HG03469 (cell line): ENCODE measurements at regions not wholly inside any gene's neighbourhood (a gene's known extent, or its start where the extent isn't known, plus 50 kb on each side); places are given as distances from the start of the nearest gene placed in this dataset.
"Not testable (repeated sequence)": the region's sequence is repeated elsewhere in the genome, so short reads cannot be mapped to it uniquely, and the experiment has no call there.

Source experiments
- ATAC-seq: cut with Tn5 transposase; IDR thresholded peaks from one replicate; pipeline ENCODE4 v1.9.1; 2021; ENCODE audit warnings: mild to moderate bottlenecking, moderate library complexity, moderate number of reproducible peaks; ENCODE audit not compliant: unreplicated experiment

DNA sequence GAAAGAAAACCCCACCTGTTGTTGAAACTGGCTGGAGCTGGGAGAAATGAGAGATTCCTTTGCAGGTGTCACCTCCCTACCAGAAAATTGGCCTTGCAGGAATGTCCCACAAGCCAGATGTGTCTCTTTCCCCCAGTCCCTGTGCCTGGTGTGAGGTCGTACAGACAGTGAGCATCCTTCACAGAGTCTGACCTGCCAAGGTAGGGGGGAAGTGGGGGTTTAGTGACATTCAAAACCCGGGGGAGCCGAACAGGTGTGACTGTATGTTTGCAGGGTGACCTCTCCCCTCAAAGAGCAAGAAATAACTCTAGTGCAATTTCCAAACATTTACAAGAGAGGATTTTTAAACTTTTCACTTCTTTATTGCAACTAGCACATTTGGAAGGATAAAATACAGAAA, 117.7 kb upstream of the SULF2 start:
- ATAC-seq, result not testable (repeated sequence)

DNA sequence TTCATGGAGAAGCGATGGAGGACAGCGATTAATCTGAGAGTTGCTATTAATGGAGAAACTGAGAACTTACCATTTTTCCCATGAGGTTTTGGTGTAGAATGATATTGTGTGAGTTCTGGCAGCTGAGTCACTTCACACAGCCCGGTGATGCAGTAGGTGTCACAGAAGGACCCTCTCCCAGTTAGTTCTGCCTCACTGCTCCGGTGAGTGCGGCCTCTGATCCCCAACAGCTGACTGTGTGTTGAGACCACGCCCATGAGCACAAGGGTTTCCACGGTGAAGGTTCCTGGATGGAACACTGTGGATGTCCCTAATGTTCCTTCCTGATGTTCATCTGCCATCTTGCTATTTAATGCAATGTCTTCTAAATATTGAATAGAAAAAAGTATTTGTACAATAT, 114.0 kb upstream of the SULF2 start:
- ATAC-seq, result not testable (repeated sequence)

DNA sequence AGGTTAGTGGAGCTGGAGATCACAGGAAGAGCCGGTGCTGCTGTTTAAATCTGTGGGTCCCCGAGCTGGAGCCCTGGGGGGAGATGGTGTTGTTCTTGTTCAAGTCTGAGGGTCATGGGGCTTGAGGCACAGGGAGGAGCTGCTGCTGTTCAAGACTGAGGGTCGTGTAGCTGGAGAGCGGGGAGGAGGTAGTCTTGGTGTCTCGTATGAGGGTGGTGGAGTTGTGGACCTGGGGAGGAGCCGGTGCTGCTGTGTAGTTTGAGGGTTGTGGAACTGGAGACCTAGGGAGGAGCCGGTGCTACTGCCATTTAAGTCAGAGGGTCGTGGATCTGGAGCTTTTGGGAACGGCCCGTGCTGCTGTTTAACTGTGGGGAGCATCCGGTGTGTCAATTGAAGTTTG, 112.2 kb upstream of the SULF2 start:
- ATAC-seq, result no peak

DNA sequence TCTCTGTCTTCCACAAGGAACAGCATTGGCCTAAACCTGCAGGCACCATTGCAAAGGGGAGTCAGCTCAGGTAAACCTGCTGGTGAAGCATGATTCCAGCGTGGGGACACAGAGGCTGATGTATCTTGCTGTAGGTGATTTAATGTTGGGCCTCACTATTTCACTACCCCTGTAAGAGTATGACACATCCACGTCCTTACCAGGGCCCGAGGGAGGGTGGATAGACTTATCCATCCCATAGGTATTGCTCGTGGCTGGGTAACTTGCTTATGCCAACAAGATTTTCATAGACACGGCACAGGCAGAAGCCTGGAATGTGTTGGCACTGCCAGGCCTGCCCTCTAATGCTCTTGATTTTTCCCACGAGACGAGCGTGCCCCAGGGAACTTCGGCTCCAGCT, 107.4 kb upstream of the SULF2 start:
- not testable (repeated sequence) for ATAC-seq

DNA sequence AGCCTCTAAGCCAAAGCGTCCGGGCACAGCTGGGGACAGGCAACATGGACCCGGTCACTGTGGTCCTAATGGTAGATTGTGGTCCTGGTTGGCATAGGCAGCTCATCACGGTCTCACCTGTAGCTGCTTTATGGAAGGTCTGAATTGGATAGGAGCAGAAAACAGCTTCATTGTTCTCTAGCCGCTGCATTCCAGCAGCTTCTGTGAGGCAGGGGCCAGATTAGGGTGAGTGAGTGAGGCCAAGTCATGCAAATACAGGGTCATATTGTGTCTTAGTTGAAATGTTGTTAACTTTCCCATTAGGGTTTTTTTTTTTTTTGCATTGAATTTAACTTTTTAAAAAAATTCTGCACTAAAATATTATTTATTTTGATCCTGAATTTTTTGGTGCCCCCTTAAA, 105.4 kb upstream of the SULF2 start:
- ATAC-seq, result not testable (repeated sequence)

DNA sequence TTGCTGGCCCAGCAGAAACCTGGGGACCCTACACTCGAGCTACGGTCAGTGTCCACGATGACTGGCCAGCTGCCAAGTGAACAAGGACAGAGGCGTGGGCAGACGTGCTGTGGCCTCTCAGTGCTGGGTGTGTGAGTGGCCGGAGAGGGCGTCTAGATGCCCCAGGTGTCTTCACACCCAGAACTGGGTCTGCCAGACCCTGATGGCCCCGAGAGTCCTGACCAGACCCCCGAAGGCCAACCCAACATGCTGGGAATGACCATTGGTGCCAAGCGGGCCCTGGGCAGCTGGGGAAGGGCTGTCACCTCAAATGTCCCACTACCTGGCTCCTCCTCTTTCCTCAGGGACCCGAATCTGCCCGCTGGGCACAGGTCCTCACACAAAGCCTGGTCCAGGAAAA, 104.5 kb upstream of the SULF2 start:
- not testable (repeated sequence) for ATAC-seq

DNA sequence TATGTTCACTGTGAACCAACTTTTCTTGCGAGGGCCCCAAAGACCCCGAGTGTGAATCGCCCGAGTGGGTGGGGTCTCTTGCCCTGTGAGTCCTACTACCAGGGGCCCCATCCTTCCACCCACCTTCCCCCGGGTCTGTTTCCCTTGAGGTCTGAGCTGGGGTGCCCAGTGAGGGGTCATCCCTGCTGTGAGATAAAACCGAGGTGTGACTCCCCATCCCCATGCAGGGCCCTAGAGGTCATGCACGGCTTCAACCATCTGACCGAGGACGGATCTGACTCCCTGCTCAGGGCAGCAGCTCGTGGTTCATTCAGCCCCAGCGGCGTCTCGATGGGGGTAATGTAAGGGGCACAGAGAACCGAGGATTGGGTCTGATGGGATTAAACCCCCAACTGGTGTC, 103.1 kb upstream of the SULF2 start:
- no peak for ATAC-seq

DNA sequence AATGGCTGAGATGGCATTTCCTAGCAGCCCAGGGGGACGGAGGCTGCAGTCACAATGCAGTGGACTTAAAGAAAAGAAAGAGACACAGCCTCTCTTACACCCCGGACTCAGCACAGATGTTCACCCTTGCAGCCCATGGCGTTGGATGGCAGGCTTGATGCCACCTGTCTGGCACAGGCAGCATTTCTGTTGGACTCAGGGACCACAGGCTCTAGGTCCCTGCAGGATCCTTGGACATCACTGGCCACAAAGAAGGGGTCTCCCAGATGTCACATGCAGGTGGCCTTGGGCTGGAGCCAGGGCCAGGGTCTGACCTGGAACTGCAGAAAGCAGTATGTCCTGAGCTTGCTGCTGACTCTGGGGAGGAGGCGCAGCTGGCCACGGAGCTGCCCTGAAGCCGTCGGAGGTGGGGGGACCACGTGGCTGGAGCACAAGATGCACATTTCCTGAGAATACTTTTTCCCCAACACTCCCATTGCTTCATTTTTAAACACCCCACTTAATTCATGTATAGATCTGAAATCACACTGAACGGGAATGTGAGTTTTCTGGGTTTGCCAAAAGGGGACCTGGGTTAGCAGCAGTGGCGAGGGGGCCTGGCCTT, 102.3 kb upstream of the SULF2 start:
- ATAC-seq, result no peak

DNA sequence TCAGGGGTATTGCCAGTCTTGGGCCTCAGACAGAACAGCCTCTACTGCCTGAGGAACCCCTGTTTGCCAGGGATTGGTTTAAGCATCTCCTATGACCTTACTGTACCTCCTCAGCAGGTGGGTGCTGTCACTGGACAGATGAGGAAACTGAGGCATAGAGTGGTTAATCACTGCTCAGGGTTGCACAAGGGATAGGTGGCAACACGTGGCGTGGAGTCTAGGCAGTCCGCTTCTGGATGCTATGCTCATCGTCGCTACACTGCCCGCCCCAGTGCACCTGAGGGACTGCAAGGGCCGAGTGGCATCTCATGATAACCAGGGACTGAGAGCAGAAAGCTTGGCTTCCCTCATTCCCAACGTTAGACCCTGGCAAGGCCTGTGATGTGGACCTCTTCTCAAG, 101.8 kb upstream of the SULF2 start:
- ATAC-seq, result no peak

DNA sequence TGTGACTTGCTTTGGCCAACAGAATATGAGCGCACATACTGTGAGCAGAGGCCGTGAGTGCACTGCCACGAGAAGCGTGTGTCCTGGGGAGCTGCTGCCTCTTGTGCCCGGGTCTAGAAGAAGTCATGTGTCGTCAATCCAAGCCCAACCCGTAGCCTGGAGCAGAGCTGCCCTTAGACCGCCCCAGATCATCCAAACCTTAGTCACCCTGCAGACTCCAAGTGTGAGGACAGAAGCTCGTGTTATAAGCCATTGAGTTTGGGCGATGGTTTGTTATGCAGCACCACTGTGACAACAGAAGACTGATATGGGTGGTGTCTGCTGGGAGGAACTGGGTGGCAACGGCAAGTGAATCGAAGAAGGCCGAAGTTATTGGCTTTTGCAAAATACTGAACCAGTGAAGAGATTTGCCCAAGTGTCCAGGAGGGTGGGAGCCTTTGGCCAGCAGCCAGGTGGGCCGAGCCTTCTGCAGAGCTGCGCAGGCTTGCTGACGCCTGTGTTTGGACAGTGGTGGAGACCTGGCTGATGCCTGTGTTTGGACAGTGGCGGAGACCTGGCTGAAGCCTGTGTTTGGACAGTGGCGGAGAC, 101.3 kb upstream of the SULF2 start:
- ATAC-seq, result no peak

DNA sequence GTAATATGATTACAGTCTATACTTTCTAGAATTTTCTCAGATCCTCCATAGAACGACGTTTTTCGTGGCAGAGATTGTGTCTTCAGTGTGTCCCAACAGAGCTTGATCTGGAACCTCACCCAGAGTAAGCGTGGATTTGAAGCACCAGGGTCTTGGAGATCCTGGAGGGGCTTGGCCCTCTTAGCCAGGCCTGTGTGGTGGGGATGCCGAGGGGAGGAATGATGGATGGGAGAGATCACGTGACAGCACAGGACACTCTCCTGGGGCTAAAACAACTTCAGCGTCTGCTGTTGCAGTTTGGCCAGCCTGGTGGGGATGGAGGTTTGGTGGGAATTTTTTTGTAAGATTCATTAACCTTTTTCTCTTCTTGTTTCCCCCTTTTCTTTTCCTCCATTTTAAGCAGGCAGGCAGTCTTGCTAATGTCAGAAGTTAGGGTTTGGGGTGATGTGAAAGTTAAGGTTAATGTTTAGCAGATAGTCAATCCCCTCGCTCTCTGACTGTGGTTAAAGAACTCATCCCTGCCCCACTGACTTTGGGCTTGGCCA, 100.7 kb upstream of the SULF2 start:
- ATAC-seq, result no peak

DNA sequence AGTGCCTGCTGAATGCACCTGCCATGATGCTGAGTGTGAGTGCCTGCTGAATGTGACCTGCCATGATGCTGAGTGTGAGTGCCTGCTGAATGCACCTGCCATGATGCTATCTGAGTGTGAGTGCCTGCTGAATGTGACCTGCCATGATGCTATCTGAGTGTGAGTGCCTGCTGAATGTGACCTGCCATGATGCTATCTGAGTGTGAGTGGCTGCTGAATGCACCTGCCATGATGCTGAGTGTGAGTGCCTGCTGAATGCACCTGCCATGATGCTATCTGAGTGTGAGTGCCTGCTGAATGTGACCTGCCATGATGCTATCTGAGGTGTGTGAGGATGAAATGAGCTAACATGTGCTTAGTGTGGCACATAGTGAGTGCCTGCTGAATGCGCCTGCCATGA, 98.7 kb upstream of the SULF2 start:
- not testable (repeated sequence) for ATAC-seq

DNA sequence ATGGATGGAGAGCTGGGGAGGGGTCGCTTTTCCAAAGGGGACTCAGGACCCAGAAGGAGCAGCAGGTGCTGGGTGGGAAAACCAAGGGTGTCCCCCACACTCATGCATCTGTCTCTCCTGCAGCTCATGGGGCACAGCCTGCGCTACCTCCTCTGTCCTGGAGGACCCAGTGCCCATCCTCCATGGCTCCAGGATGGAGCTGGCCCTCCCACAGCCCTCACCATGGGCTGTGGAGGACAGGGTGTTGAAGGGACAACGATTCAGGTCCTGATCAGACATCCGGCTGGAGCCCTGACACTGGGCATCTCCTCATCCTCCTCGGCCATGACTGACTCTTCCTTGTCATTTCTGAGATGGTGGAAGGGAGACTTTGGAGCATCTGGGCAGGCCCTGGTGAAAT, 97.9 kb upstream of the SULF2 start:
- no peak for ATAC-seq

DNA sequence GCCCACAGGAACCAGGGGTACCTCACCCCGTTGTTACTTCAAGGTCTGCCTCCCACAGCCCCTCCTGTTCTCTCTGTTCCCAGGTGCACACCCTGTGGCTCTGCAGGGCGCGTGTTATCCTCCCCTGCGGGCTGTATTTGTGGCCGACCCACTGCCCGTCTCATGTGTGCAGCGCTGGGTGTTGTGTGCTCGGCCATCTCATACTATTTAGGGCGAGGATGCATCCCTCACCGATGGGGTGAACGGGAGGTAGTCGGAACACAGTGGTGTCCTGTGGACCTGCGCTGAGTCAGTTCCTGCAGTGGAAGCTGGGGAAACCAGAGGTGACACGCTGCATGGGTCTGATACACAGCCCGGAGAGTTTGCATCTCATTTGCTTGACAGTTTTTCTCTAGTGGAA, 94.5 kb upstream of the SULF2 start:
- no peak for ATAC-seq

DNA sequence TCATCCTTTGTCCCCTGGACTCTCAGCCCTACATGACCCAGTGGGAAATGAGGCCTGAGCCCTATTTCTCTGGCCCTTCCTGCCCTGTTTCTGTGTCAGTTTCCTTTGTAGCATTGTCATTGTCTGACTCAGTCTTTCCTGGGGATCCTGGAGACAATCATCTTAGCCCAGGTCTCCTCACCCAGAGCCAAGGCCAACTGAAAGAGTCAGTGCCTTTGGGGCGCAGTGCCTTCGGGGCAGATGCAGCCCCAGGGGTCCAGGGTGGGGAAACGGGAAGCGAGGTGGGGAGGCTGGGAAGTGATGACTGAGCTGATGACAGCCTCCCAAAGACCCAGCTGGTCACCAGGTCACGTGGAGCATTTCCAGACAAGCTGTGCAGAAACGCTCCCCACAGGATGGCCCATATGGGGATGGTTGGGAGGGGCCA, 93.3 kb upstream of the SULF2 start:
- ATAC-seq, result no peak

DNA sequence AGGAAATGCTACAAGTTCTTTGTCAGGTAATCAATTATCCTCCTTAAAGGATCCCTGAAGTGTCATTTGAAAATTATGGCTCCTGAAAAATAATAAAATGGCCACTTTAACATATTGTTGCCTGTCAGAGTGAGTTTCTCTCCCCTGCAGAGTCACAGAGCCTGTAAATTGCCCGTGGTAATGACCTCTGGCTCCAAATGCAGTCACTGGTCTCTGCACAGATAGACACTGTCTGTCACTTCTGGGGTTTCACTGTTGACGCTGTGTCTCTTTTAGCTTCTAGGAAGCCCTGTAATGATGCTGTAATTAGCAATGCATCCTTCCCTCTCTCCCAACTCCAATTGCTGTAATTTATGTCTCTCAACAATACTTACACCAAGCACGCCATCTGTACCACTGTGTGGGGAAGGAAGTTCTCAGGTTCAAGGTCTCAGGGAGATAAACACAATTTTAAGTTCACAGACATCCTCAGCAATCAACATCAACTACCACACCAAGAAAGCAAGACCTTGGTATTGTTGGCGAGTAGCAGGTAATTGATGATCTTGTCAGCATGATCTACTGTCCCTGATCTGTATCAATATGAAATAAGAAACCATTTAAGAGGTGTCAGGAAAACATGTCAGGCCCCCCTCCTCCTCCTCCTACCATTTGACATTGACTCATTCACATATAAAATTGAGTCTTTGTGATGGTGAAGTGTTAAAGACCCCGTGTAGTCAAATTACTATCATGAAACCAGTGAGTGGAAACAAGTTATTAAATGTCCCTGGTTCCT, 91.2 kb upstream of the SULF2 start:
- no peak for ATAC-seq

DNA sequence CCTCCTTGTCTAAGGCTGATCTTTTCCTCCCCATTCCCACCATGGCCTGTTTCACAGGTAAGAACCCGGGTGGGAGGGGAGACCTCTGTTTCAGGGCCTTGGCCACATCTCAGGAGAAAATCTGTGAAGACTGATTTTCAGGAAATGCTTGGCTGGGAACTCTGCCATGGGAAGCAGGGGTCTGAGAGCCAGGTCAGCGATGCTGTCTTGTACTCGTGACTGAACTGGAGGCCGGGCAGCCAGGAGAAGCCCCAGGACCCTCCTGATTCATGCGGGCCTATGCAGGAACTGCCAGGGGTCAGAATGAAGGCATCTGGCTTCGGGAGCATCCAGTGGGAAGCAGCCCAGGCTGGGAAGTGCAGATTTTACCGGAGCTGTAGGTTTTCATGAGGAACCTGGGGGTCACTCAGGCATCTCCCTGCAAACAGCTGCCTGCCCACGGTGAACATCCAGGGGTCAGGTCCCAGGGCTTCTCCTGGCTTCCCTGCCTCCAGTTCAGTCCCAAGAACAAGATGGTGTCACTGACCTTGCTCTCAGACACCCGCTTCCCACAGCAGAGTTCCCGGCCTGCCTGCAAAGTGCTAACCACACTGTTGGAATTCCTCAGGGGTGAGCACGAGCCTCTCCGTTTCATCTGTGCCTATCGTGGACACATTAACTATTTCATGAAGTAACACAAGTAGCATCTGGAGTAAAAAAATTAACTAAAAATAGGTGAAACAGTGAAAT, 90.2 kb upstream of the SULF2 start:
- ATAC-seq, result no peak

DNA sequence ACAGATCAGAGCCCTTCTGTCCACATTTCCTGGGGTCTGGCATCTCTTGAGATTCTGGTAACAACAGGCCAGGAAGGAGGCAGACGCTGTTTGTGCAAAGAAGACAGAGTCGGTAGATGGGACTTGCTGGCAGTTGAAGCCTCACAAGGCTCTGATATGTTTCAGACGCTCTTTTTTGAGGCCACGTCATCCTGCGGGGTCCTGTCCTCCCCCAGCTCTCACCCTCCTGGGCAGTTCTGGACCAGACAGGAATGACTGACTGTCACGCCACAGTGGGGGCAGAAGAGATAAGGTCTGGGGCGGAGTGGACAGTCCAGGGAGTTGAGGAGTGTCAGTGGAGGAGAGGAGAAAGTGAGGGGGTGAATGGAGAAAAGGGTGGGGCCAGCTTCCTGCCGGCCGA, 87.1 kb upstream of the SULF2 start:
- ATAC-seq, result no peak

DNA sequence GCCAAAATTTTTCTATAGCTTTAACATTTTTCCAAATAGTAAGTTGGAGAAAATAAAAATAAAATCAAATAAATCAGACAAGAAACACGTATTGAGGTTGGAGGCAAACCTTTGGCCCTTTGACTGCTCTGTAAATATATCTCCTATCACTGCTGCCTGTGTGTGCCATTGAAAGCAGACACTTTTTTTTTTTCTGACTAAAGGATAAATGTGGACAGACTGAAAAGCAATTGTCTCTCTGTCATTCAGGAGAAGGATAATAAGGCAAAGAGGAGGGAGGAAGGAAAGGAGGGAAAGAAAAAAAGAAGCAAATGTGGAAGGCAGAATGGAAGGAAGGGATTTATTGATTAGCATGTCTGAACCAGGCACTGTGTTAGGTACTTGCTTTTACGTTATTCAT, 85.2 kb upstream of the SULF2 start:
- no peak for ATAC-seq

DNA sequence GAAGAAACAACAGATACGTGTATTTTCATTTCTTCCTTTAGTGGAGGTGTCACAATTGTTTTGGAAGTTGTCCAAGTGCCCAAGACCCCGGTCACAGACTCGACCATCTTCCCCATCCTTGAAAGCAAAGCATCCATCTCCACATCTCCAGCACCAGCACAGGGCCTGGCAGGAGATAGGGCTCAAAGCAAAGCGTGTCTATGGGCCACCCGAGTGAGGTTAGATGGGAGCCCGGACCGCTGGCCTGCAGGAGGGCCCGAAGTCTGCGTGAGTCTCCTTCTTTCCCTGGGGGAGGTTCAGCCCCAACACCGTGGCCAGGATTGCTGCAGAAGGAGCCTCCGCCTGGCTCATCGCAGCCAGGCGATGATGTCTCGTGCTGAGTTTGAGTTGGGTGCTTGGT, 83.5 kb upstream of the SULF2 start:
- ATAC-seq, result no peak

DNA sequence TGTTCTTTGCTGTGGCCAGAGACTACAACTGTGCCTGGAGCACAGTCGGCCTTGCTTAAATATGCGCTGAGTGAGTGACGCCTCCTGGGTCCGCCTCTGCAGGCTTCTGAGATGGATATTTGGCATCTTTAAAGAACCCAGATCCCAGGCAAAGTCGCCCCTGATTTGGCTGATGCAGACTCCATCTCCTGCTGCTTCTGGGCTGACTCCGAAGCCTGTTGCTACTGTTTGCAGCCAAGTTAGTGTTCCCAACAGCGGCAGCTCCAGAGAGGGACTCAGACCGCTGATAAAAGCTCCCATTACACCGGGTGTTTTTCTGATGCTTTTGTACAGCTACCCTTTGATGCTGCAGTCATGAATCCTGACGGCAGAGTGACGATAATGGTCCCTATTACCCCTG, 83.0 kb upstream of the SULF2 start:
- ATAC-seq, result no peak
